Activated gamma-delta T cell treated with Interleukin-2 at 50 U/mL for 16 hours (primary cell): ENCODE measurements at regions not wholly inside any gene's neighbourhood (a gene's known extent, or its start where the extent isn't known, plus 50 kb on each side); places are given as distances from the start of the nearest gene placed in this dataset.
"Not testable (repeated sequence)": the region's sequence is repeated elsewhere in the genome, so short reads cannot be mapped to it uniquely, and the experiment has no call there.

Experiments
- DNase-seq: peaks from one replicate; pipeline ENCODE4 v3.0.0-alpha.2; 2020

- DNase-seq, result no peak
Measured at GRCh38 chr19:28303502-28303901, 909.4 kb downstream of the UQCRFS1 start.

GRCh38 chr19:28301961-28302360, 911.0 kb downstream of the UQCRFS1 start:
- DNase-seq, result no peak

- DNase-seq, result no peak
Measured at GRCh38 chr19:28301463-28301862, 911.5 kb downstream of the UQCRFS1 start.

- DNase-seq, result no peak
Measured at GRCh38 chr19:28299649-28300048, 913.3 kb downstream of the UQCRFS1 start.

- DNase-seq, result no peak
Measured at GRCh38 chr19:28297586-28298157, 915.3 kb downstream of the UQCRFS1 start.

GRCh38 chr19:28297036-28297435, 915.9 kb downstream of the UQCRFS1 start:
- DNase-seq, result no peak

- DNase-seq, result no peak
Measured at GRCh38 chr19:28296506-28296905, 916.4 kb downstream of the UQCRFS1 start.

GRCh38 chr19:28294975-28295374, 918.0 kb downstream of the UQCRFS1 start:
- not testable (repeated sequence) for DNase-seq

GRCh38 chr19:28294395-28294794, 918.6 kb downstream of the UQCRFS1 start:
- DNase-seq, result no peak

GRCh38 chr19:28293685-28294084, 919.3 kb downstream of the UQCRFS1 start:
- no peak for DNase-seq

GRCh38 chr19:28292822-28293500, 920.0 kb downstream of the UQCRFS1 start:
- DNase-seq, result no peak

GRCh38 chr19:28291874-28292273, 921.1 kb downstream of the UQCRFS1 start:
- no peak for DNase-seq

GRCh38 chr19:28290963-28291657, 921.8 kb downstream of the UQCRFS1 start:
- DNase-seq, result no peak

GRCh38 chr19:28289295-28290063, 923.5 kb downstream of the UQCRFS1 start:
- DNase-seq, result no peak

GRCh38 chr19:28288572-28289264, 924.2 kb downstream of the UQCRFS1 start:
- DNase-seq, result no peak

- no peak for DNase-seq
Measured at GRCh38 chr19:28285917-28286316, 927.0 kb downstream of the UQCRFS1 start.

GRCh38 chr19:28285078-28285477, 927.9 kb downstream of the UQCRFS1 start:
- no peak for DNase-seq

- DNase-seq, result no peak
Measured at GRCh38 chr19:28284389-28284788, 928.6 kb downstream of the UQCRFS1 start.

GRCh38 chr19:28283592-28283991, 929.4 kb downstream of the UQCRFS1 start:
- no peak for DNase-seq

- DNase-seq, result no peak
Measured at GRCh38 chr19:28281676-28282075, 931.3 kb downstream of the UQCRFS1 start.

- no peak for DNase-seq
Measured at GRCh38 chr19:28264556-28264955, 948.4 kb downstream of the UQCRFS1 start.

GRCh38 chr19:28258829-28259228, 954.1 kb downstream of the UQCRFS1 start:
- no peak for DNase-seq

GRCh38 chr19:28257396-28257795, 955.6 kb downstream of the UQCRFS1 start:
- DNase-seq, result no peak
